Type B pancreatic cell (in vitro differentiated cells): ENCODE measurements at regions not wholly inside any gene's neighbourhood (a gene's known extent, or its start where the extent isn't known, plus 50 kb on each side); places are given as distances from the start of the nearest gene placed in this dataset.
"Not testable (repeated sequence)": the region's sequence is repeated elsewhere in the genome, so short reads cannot be mapped to it uniquely, and the experiment has no call there.

Source experiments
- DNase-seq: peaks from one replicate; pipeline ENCODE4 v3.0.0; 2021; ENCODE audit warnings: mixed read lengths; ENCODE audit not compliant: unreplicated experiment; ENCODE audit errors: extremely low spot score
- H3K27ac Mint-ChIP-seq: 2 replicates; pipeline ENCODE4 v1.8.0; 2021; ENCODE audit warnings: mild to moderate bottlenecking, mixed read lengths
- H3K27me3 Mint-ChIP-seq: 2 replicates; pipeline ENCODE4 v1.8.0; 2021; ENCODE audit warnings: mixed read lengths
- H3K36me3 Mint-ChIP-seq: 2 replicates; pipeline ENCODE4 v1.8.0; 2021; ENCODE audit warnings: mixed read lengths
- H3K4me1 Mint-ChIP-seq: one replicate; pipeline ENCODE4 v1.8.0; 2021; ENCODE audit warnings: mixed read lengths; ENCODE audit not compliant: unreplicated experiment
- H3K4me3 Mint-ChIP-seq: 2 replicates; pipeline ENCODE4 v1.8.0; 2021; ENCODE audit warnings: mild to moderate bottlenecking, mixed read lengths
- H3K9me3 Mint-ChIP-seq: 2 replicates; pipeline ENCODE4 v1.8.0; 2021; ENCODE audit warnings: mixed read lengths
- TF ChIP-seq, protein P1 (sequence below): fragments of 200-600 bp; sonication (generic); conservative IDR thresholded peaks from 2 replicates; pipeline ENCODE4 v1.5.0; 2021; ENCODE audit warnings: antibody characterized with exemption, mild to moderate bottlenecking

DNA sequence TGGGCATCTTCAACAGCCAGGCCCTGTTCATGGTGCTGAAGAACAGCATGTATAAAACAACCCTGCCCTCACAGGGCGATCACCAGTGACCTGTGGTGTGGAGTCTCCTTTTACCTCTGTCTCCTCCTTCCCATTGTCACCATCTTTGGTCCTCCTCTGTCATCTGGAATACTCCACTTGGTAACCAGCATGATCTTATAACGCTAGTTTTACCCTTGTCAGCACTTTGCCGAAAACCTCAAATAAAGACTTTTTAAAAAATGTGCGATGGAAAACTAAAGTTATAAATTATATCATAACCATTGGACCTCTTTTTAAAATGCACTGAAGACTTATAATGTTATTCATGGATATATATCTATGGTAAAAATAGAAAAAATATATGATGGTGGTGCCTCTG, 945.2 kb upstream of the DEFB115 start:
- not testable (repeated sequence) for H3K27ac Mint-ChIP-seq, H3K9me3 Mint-ChIP-seq, H3K36me3 Mint-ChIP-seq, H3K4me1 Mint-ChIP-seq, H3K27me3 Mint-ChIP-seq, DNase-seq, H3K4me3 Mint-ChIP-seq

GRCh38 chr20:30313660-30314059, 943.8 kb upstream of the DEFB115 start:
- DNase-seq, H3K4me3 Mint-ChIP-seq, H3K27ac Mint-ChIP-seq, H3K27me3 Mint-ChIP-seq, H3K4me1 Mint-ChIP-seq, H3K9me3 Mint-ChIP-seq, H3K36me3 Mint-ChIP-seq: not testable (repeated sequence)

DNA sequence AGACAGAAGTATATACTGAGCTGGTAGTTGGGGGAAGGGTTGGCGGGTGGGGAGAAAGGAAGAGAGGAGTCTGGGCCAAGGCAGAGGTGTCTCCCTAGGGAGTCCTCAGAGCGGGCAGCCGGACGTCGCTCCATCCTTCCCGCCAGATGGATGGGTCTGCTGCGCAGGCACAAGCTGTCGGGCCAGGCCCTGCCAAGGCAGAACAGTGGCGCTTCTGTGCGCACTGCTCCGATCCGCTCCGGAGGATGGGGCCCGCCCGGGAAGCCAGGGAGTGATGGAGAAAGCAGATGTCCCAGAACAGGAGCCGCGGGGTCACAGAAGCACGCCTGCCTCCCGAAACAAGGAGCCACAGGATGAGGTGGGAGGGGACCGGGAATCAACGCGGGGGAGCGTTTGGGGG, 941.4 kb upstream of the DEFB115 start:
- not testable (repeated sequence) for H3K36me3 Mint-ChIP-seq, H3K27me3 Mint-ChIP-seq, H3K4me3 Mint-ChIP-seq, H3K4me1 Mint-ChIP-seq, H3K9me3 Mint-ChIP-seq, H3K27ac Mint-ChIP-seq, DNase-seq

DNA sequence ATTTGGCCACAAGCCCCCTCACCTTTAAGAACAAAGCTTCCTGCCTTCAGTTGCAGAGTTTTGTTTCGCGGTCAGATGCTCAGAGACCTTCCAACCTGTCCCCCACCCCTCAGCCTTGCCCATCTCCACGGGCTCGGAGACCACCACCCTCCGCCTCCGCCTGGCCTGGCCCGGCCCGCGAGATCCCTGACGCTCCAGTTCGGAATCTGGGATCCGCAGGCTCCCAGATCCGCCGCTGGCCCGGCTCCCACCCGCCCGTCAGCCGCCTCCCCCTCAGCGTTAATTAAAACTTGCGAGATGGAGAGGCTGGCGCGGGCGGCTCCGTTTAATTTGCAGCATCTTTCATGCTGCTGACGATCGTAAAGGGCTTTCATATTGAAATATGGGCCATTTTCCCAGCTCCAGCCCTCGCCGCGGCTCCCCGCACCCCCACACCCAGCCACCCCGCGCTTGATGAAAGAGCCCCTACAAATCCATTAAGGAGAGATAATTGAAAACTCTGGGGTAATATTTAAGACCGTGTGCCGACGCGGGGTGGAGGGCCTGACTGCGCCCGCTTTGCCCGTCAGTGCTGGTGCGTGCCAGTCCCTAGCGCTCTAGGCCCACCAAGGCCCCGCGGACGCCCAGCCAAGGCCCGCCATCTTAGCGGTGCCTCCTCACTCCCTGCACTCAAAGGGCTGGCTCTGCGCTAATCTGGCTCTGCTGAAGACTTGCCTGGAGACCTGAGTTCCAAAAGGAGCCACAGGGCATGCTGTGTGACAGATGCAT, 940.7 kb upstream of the DEFB115 start:
- not testable (repeated sequence) for H3K9me3 Mint-ChIP-seq, H3K4me3 Mint-ChIP-seq, H3K4me1 Mint-ChIP-seq, H3K27ac Mint-ChIP-seq, DNase-seq, H3K27me3 Mint-ChIP-seq, H3K36me3 Mint-ChIP-seq

GRCh38 chr20:30333744-30334143, 923.7 kb upstream of the DEFB115 start:
- not testable (repeated sequence) for H3K36me3 Mint-ChIP-seq, H3K4me3 Mint-ChIP-seq, H3K27me3 Mint-ChIP-seq, H3K9me3 Mint-ChIP-seq, H3K27ac Mint-ChIP-seq, H3K4me1 Mint-ChIP-seq, DNase-seq

DNA sequence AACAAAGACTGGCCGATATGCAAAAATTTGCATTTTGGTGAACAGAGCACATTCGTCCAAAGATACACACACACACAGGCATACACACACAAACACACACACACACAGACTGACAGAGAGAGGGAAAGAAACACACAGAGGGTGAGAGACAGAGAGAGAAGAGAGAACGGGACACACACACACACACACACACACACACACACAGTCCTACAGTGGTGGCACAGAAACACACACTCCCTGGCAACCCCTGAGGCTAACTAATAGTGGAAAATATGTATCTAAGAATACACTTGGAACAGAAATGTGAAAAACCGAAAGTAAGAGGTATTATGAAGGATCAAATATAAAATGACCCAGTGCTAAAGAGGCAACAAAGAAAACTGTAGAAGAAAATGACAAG, 919.9 kb upstream of the DEFB115 start:
- H3K27me3 Mint-ChIP-seq, H3K4me1 Mint-ChIP-seq, H3K9me3 Mint-ChIP-seq, H3K36me3 Mint-ChIP-seq, DNase-seq, H3K4me3 Mint-ChIP-seq, H3K27ac Mint-ChIP-seq: not testable (repeated sequence)

GRCh38 chr20:30348932-30349331, 908.5 kb upstream of the DEFB115 start:
- H3K27ac Mint-ChIP-seq, DNase-seq, H3K9me3 Mint-ChIP-seq, H3K27me3 Mint-ChIP-seq, H3K4me1 Mint-ChIP-seq, H3K4me3 Mint-ChIP-seq, H3K36me3 Mint-ChIP-seq: not testable (repeated sequence)

DNA sequence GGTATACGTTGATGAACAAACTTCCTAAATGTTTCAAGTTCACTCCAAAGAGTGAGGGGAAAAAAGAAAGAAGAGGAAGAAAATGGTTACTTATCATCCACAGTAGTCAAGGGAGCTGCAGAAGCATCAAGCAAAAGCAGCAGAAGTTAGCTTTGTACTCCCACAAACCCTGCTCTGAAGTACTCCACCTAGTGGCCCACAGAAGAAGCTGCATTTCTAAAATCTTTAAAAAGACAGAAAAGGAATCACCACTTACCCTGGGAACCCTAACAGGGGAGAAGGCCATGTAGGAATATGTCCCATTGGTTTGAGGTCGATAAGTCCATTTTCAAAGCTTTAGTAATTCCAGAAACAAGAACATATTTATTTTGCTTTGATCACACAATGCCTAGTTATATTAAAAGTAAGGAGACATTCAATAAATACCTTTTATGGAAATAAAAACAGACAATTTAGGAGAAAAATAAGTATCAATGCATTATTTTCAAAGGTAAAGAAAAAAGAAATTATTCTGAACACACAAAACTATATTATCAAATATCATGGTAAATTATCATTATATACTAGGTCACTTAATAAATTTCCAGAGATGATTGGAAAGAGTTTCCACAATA, 900.5 kb upstream of the DEFB115 start:
- H3K9me3 Mint-ChIP-seq, H3K27ac Mint-ChIP-seq, H3K4me1 Mint-ChIP-seq, DNase-seq, H3K36me3 Mint-ChIP-seq, H3K27me3 Mint-ChIP-seq, H3K4me3 Mint-ChIP-seq: not testable (repeated sequence)
- TF ChIP-seq, protein P1, sequence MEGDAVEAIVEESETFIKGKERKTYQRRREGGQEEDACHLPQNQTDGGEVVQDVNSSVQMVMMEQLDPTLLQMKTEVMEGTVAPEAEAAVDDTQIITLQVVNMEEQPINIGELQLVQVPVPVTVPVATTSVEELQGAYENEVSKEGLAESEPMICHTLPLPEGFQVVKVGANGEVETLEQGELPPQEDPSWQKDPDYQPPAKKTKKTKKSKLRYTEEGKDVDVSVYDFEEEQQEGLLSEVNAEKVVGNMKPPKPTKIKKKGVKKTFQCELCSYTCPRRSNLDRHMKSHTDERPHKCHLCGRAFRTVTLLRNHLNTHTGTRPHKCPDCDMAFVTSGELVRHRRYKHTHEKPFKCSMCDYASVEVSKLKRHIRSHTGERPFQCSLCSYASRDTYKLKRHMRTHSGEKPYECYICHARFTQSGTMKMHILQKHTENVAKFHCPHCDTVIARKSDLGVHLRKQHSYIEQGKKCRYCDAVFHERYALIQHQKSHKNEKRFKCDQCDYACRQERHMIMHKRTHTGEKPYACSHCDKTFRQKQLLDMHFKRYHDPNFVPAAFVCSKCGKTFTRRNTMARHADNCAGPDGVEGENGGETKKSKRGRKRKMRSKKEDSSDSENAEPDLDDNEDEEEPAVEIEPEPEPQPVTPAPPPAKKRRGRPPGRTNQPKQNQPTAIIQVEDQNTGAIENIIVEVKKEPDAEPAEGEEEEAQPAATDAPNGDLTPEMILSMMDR: peak; percentile 47

GRCh38 chr20:30361756-30362155, 895.7 kb upstream of the DEFB115 start:
- H3K27ac Mint-ChIP-seq, H3K4me3 Mint-ChIP-seq, H3K27me3 Mint-ChIP-seq, H3K36me3 Mint-ChIP-seq, H3K9me3 Mint-ChIP-seq, DNase-seq, H3K4me1 Mint-ChIP-seq: not testable (repeated sequence)

DNA sequence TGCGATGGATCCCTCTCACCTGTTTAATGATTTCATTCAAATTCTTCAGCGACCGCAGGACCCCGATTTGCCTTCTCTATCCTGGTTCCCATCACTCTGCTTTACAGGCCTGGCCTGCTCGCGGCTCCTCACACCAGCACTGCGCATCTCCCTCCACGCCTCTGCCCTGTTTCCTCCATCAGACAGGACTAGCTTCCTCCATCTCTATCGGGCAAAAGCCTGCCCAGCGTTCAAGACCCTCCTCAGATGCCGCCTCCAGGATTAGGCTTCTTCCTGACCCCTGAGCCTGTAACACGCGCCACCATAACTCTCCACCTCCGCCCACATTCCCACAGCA, 881.1 kb upstream of the DEFB115 start:
- H3K27ac Mint-ChIP-seq, DNase-seq, H3K36me3 Mint-ChIP-seq, H3K27me3 Mint-ChIP-seq, H3K4me1 Mint-ChIP-seq: not testable (repeated sequence)
- peak overlapping the region; percentile 49 for H3K4me3 Mint-ChIP-seq
- H3K9me3 Mint-ChIP-seq: peaks cover 15% of the 10 kb centered on the region
